ENCODE measurements at regions not wholly inside any gene's neighbourhood (a gene's known extent, or its start where the extent isn't known, plus 50 kb on each side); places are given as distances from the start of the nearest gene placed in this dataset.
"Not testable (repeated sequence)": the region's sequence is repeated elsewhere in the genome, so short reads cannot be mapped to it uniquely, and the experiment has no call there.

DNA sequence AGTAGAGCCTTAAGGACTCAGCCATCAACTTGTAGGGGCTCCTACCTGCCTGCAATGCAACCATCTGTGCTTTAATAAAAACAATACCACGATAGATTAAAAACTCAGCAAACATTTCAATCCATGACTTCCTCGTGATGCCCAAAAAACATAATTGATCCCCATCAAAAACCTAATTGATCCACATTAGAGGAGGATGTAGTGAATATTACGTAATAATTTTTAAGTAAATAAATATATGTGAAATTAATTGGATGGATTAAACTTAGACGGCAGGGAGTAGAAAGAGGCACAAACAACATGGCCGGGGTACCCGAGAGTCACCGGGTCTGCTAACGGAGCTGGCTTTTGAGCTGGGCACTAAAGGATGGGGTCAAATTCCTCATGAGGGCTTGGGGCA is 87.3 kb downstream of the ARL4C start:
- DNase-seq = no peak

DNA sequence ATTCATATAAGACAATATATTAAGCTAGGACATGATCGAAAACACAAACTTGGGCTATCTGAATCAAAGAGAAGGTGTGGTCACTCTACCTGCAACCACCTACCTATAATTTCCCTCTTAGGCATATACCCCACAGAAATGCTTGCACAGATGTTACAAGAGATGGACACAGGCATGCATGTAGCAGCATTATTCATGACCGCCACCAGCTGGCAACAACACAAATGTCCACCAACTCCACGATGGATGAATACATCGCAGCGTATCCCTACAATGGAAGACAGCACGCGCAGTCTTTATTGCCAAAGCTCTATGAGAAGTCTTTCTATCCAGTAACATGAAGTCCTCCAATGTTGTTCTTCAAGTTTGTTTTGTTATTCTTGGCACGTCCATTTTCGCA is 90.8 kb downstream of the ARL4C start:
- DNase-seq = no peak

DNA sequence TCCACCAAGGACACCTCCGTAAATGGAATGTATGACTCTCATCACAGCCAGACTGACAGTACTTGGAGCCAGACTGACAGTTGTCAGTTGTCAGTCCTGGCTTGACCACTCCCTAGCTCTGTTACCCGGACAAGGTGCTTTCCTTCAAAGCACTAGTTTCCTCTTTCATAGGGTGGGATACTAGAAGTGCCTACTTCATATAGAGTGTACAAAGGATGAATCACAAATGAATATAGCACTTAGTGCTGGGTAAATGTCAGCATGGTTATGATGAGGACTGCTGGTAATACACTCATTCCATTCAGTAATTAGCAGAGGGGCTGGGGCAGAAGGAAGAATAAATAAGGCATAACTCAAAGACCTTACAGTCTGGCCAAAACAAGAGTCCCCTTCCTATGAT is 91.4 kb downstream of the ARL4C start:
- no peak for DNase-seq

- DNase-seq = no peak
These were observed 91.9 kb downstream of the ARL4C start for GRCh38 chr2:234404957-234405356.

GRCh38 chr2:234403751-234404150 is 93.1 kb downstream of the ARL4C start:
- DNase-seq = no peak

- DNase-seq = no peak
These were observed 93.8 kb downstream of the ARL4C start for GRCh38 chr2:234403074-234403473.

GRCh38 chr2:234401426-234401825 is 95.5 kb downstream of the ARL4C start:
- no peak for DNase-seq

DNA sequence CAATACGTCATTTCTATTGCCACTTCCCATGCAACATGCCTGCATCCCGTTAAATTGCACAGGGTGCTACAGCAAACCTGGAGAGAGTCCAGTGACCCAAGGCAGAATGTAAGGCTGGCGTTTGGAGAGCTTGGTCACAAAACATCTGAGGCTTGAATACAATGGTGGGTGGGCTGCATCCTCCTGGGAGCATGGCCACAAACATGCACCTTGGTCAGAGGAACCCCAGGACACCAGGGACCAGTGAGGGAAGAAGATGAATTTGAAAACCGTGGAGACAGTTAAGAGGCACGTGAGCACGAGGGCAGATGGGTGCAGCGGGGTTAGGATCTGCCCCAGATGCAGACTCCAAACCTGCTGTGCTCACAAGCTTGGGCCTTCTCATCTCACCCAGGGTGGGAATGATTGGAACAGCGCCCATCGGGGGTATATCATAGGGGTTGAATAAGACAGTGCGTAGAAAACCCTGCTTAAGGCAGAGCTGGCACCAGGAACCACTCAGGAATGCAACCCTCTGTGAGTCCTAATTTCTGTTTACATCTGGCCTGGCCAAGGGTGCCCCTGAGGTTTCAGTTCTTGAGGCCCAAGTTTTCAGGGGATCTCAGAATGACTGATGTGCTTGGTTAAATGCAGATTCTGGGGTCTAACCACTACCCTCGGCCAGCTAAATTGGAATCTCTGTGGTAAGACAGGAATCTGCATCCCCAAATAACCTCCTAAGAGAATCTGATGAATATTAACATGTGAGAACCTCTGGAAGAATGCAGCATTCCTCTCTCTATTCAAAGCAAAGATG is 97.2 kb downstream of the ARL4C start:
- no peak for DNase-seq

- no peak for DNase-seq
These were observed 98.3 kb downstream of the ARL4C start for GRCh38 chr2:234398531-234398930.

GRCh38 chr2:234395891-234396420 is 100.9 kb downstream of the ARL4C start:
- no peak for DNase-seq

- no peak for DNase-seq
These were observed 102.4 kb downstream of the ARL4C start for GRCh38 chr2:234394450-234394849.

GRCh38 chr2:234393354-234393753 is 103.5 kb downstream of the ARL4C start:
- no peak for DNase-seq

DNA sequence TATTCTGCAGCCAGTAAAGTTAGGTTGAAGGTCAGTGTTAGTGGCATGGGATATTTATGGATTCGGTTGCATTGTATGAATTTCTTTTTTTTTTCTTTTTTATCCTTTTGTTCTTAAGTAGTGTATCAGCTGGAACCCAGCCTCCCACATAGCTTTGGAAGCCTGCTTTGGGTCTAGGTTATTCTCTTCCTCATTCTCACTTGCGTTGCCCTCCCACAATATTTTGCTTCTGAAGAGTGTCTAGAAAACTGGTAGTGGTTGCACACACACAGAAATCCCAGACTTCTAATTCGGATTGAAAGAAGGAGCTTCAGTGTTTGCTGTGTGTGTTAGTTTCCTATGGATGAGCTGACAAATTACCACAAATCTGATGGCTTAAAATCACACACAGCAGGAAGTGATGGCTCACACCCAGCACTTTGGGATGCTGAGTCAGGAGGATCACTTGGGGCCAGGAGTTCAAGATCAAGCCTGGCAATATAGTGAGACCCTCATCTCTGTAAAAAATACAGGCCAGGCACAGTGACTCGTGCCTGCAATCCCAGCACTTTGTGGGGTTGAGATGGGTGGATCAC is 104.8 kb downstream of the ARL4C start:
- DNase-seq = no peak

- DNase-seq = no peak
These were observed 105.3 kb downstream of the ARL4C start for GRCh38 chr2:234391625-234392024.

DNA sequence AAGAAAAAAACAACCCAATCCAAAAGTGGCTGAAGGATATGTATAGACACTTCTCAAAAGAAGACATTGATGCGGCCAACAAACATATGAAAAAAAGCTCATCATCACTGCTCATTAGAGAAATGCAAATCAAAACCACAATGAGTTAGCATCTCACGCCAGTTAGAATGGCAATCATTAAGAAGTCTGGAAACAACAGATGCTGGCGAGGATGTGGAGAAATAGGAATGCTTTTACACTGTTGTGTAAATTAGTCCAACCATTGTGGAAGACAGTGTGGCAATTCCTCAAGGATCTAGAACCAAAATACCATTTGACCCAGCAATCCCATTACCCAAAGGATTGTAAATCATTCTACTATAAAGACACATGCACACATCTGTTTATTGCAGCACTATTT is 107.2 kb downstream of the ARL4C start:
- not testable (repeated sequence) for DNase-seq

GRCh38 chr2:234388591-234388990 is 108.3 kb downstream of the ARL4C start:
- DNase-seq = no peak

GRCh38 chr2:234386971-234387370 is 109.9 kb downstream of the ARL4C start:
- DNase-seq = no peak

DNA sequence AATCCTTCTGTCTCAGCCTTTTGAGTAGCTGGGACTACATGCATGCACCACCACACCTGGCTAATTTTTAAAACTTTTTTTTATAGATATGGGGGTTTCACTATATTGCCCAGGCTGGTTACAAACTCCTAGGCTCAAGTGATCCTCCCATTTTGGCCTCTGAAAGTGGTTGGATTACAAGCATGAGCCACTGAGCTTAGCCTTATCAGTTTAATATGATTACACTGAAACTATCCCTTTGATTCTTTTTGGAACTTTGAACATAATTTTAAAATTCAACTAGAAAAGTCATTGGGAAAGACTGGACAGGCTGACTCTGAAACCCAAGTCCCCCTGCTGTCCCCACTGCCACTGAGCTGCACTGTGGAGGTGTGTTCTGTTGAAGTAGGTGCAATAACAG is 114.8 kb downstream of the ARL4C start:
- DNase-seq = no peak

- not testable (repeated sequence) for DNase-seq
These were observed 117.9 kb downstream of the ARL4C start for GRCh38 chr2:234378958-234379357.

GRCh38 chr2:234378440-234378839 is 118.4 kb downstream of the ARL4C start:
- no peak for DNase-seq

- no peak for DNase-seq
These were observed 119.0 kb downstream of the ARL4C start for GRCh38 chr2:234377761-234378391.

GRCh38 chr2:234376229-234376628 is 120.7 kb downstream of the ARL4C start:
- no peak for DNase-seq

Data from amygdala (tissue), 56 donors.